HCT116 (cell line): ENCODE measurements at regions not wholly inside any gene's neighbourhood (a gene's known extent, or its start where the extent isn't known, plus 50 kb on each side); places are given as distances from the start of the nearest gene placed in this dataset.

Source experiments
- ATAC-seq: fragments of 200-7000 bp; cut with Tn5 transposase; 2 replicates; pipeline ENCODE4 v1.9.1; 2020; ENCODE audit warnings: mild to moderate bottlenecking, moderate library complexity
- BruUV-seq: library from RNA; stranded (reverse); fragments of 400-500 nt; replicated peaks from 2 replicates; lab custom pipeline; 2021; lab: Mats Ljungman, UMichigan
- CTCF ChIA-PET: fragments of 300-600 bp; sonication (Branson Sonifier 250); formaldehyde crosslinking; loops from one replicate; lab custom pipeline; 2021; ENCODE audit warnings: antibody characterized with exemption; lab: Charles Lee
- POLR2A ChIA-PET: fragments of 300-600, 350-600 bp; sonication (Branson Sonifier 250); formaldehyde crosslinking; loops from one replicate; lab custom pipeline; 2021; ENCODE audit warnings: antibody characterized with exemption; lab: Charles Lee
- RAD21 ChIA-PET, 2 experiments: fragments of 300-600 bp; sonication (Branson Sonifier 250); formaldehyde crosslinking; loops; one replicate each; lab custom pipeline; 2023; ENCODE audit warnings: low total read pairs in 2 of 2; ENCODE audit not compliant: uncharacterized antibody in 2 of 2, unreplicated experiment in 2 of 2, low non-redundant PET in 1 of 2; lab: Charles Lee
- DNase-seq: peaks from one replicate; pipeline ENCODE4 v3.0.0-alpha.2; 2010; ENCODE audit warnings: low read depth, low spot score
- H2AFZ ChIP-seq: fragments of 200-600 bp; shearing (Covaris generic), sonication (generic); 2 replicates; pipeline ENCODE4 v1.6.1; 2017; ENCODE audit warnings: low read depth, mixed run types, mixed read lengths, antibody characterized with exemption, low read length; ENCODE audit not compliant: poor library complexity, severe bottlenecking
- H3K27ac ChIP-seq: 2 replicates; pipeline ENCODE4 v1.5.1; 2012; ENCODE audit warnings: low read depth, low read length
- H3K27me3 ChIP-seq: fragments of 200-600 bp; sonication (generic); 2 replicates; pipeline ENCODE4 v1.6.1; 2016; ENCODE audit warnings: mixed run types, low read length, mixed read lengths; ENCODE audit not compliant: insufficient read depth
- H3K36me3 ChIP-seq, 2 experiments: fragments of 200-500 bp in 1 of 2; fragments of 200-600 bp in 1 of 2; sonication (Bioruptor generic) in 1 of 2; sonication (generic) in 1 of 2; 2 replicates each; pipeline versions ENCODE4 v1.5.1 to v1.6.1; 2014 to 2016; ENCODE audit warnings: low read length in 2 of 2, inconsistent platforms in 1 of 2, mixed read lengths in 1 of 2, mixed run types in 1 of 2; ENCODE audit not compliant: insufficient read depth in 2 of 2, control insufficient read depth in 1 of 2
- H3K4me1 ChIP-seq, 2 experiments: fragments of 200-600 bp in 1 of 2; sonication (generic) in 1 of 2; 2 replicates each; pipeline versions ENCODE4 v1.5.1 to v1.6.1; 2012 to 2017; ENCODE audit warnings: low read length in 2 of 2, inconsistent platforms in 1 of 2, mild to moderate bottlenecking in 1 of 2, mixed read lengths in 1 of 2, mixed run types in 1 of 2, moderate library complexity in 1 of 2; ENCODE audit not compliant: insufficient read depth in 2 of 2, control insufficient read depth in 1 of 2
- H3K4me2 ChIP-seq: fragments of 200-600 bp; sonication (generic); 2 replicates; pipeline ENCODE4 v1.6.1; 2017; ENCODE audit warnings: mixed run types, low read length, mixed read lengths
- H3K4me3 ChIP-seq, 2 experiments: fragments of 200-600 bp in 1 of 2; sonication (generic) in 1 of 2; replicated peaks in 1 of 2; 2 replicates each; pipeline ENCODE4 v1.5.1; 2011 to 2016; ENCODE audit warnings: low read length in 2 of 2, control low read depth in 1 of 2, low read depth in 1 of 2, mild to moderate bottlenecking in 1 of 2, mixed read lengths in 1 of 2, mixed run types in 1 of 2
- H3K79me2 ChIP-seq: fragments of 200-600 bp; sonication (generic); 2 replicates; pipeline ENCODE4 v1.6.1; 2017; ENCODE audit warnings: mild to moderate bottlenecking, mixed run types, low read length, moderate library complexity, mixed read lengths; ENCODE audit not compliant: insufficient read depth
- H3K9ac ChIP-seq: fragments of 200-600 bp; sonication (generic); 2 replicates; pipeline ENCODE4 v1.6.1; 2016; ENCODE audit warnings: low read length, mixed read lengths
- H3K9me2 ChIP-seq: fragments of 200-600 bp; sonication (generic), shearing (Covaris generic); 2 replicates; pipeline ENCODE4 v1.6.1; 2017; ENCODE audit warnings: mixed run types, mild to moderate bottlenecking, moderate library complexity; ENCODE audit not compliant: insufficient read depth
- H3K9me3 ChIP-seq, 2 experiments: fragments of 200-500 bp in 1 of 2; fragments of 200-600 bp in 1 of 2; sonication (Bioruptor generic) in 1 of 2; sonication (generic) in 1 of 2; 2 replicates each; pipeline ENCODE4 v1.6.1; 2014 to 2017; ENCODE audit warnings: low read length in 2 of 2, mixed read lengths in 2 of 2, inconsistent platforms in 1 of 2, low read depth in 1 of 2, mild to moderate bottlenecking in 1 of 2, mixed run types in 1 of 2, moderate library complexity in 1 of 2; ENCODE audit not compliant: control insufficient read depth in 1 of 2, insufficient read depth in 1 of 2
- H4K20me1 ChIP-seq: fragments of 200-600 bp; sonication (generic), shearing (Covaris generic); 2 replicates; pipeline ENCODE4 v1.6.1; 2017; ENCODE audit warnings: mixed run types, mild to moderate bottlenecking, moderate library complexity; ENCODE audit not compliant: insufficient read depth
- CBX3 ChIP-seq: IDR thresholded peaks from 2 replicates; pipeline ENCODE4 v1.6.1; 2012; ENCODE audit warnings: low read depth
- CEBPB ChIP-seq: IDR thresholded peaks from 2 replicates; pipeline ENCODE4 v1.6.1; 2012; ENCODE audit warnings: low read depth
- CTCF ChIP-seq, 3 experiments: fragments of 200-600 bp in 1 of 3; sonication (generic) in 1 of 3; IDR thresholded peaks in 2 of 3; conservative IDR thresholded peaks in 1 of 3; 2 replicates each; pipeline ENCODE4 v1.5.1; 2012 to 2017; ENCODE audit warnings: low read depth in 2 of 3, low read length in 2 of 3, antibody characterized with exemption in 1 of 3, borderline replicate concordance in 1 of 3, control low read depth in 1 of 3, mild to moderate bottlenecking in 1 of 3, mixed read lengths in 1 of 3, mixed run types in 1 of 3, moderate library complexity in 1 of 3; ENCODE audit not compliant: insufficient read depth in 1 of 3
- EGR1 ChIP-seq: IDR thresholded peaks from 2 replicates; pipeline ENCODE4 v1.6.1; 2012; ENCODE audit warnings: low read depth
- EZH2 ChIP-seq: fragments of 200-600 bp; sonication (generic); IDR thresholded peaks from 2 replicates; pipeline ENCODE4 v1.6.1; 2017; ENCODE audit warnings: antibody characterized with exemption, mixed run types
- EZH2phosphoT487 ChIP-seq: fragments of 200-600 bp; IDR thresholded peaks from 2 replicates; pipeline ENCODE4 v1.6.1; 2018; ENCODE audit warnings: antibody characterized with exemption, borderline replicate concordance
- FOSL1 ChIP-seq: IDR thresholded peaks from 2 replicates; pipeline ENCODE4 v1.6.1; 2012; ENCODE audit warnings: low read depth
- JUND ChIP-seq: IDR thresholded peaks from 2 replicates; pipeline ENCODE4 v1.6.1; 2012
- POLR2AphosphoS5 ChIP-seq: IDR thresholded peaks from 2 replicates; pipeline ENCODE4 v1.6.1; 2011; ENCODE audit warnings: mild to moderate bottlenecking, low read depth, low read length, moderate library complexity
- SIN3A ChIP-seq: IDR thresholded peaks from 2 replicates; pipeline ENCODE4 v1.6.1; 2012; ENCODE audit warnings: low read depth
- SRF ChIP-seq: IDR thresholded peaks from 2 replicates; pipeline ENCODE4 v1.6.1; 2012; ENCODE audit warnings: low read depth
- YY1 ChIP-seq: IDR thresholded peaks from 2 replicates; pipeline ENCODE4 v1.6.1; 2011; ENCODE audit warnings: low read length, low read depth, moderate library complexity, mild to moderate bottlenecking; ENCODE audit not compliant: insufficient replicate concordance; ENCODE audit errors: extremely low read depth
- ZFX ChIP-seq: fragments of 450-650 bp; IDR thresholded peaks from 2 replicates; pipeline ENCODE4 v1.6.1; 2017
- ZNF274 ChIP-seq: fragments of 200-500 bp; sonication (Bioruptor generic); IDR thresholded peaks from 2 replicates; pipeline ENCODE4 v1.6.1; 2014; ENCODE audit warnings: mild to moderate bottlenecking, low read depth, low read length, inconsistent platforms
- intact Hi-C: fragments of 100-400 bp; cut with micrococcal nuclease; formaldehyde crosslinking; loops from 2 replicates; pipeline ENCODE4 v1.10.0; 2022
- TF ChIP-seq, protein P1 (sequence below): IDR thresholded peaks from 2 replicates; pipeline ENCODE4 v1.6.1; 2012

GRCh38 chr20:12728782-12729181, 280.0 kb upstream of the SPTLC3 start:
- Histone ChIP-seq H2AFZ (no peak overlapping the region), H3K79me2 (no peaks in the 10 kb centered on the region), H3K4me3 (no peak overlapping the region), H3K27me3 (no peaks in the 10 kb centered on the region), H3K27ac (no peak overlapping the region), H3K9me2 (no peaks in the 10 kb centered on the region), H3K4me2 (no peak overlapping the region), H3K36me3 (no peaks in the 10 kb centered on the region), H3K9me3 (peaks cover 16 to 23% of the 10 kb centered on the region in 2 experiments; a peak in 2 of 4 replicates), H3K4me1 (no peaks in the 10 kb centered on the region), H4K20me1 (no peaks in the 10 kb centered on the region), H3K9ac (no peak overlapping the region)
- RAD21 ChIA-PET, result no interaction called here
- POLR2A ChIA-PET, result no interaction called here
- no peak for ATAC-seq
- intact Hi-C loops, result no loop called here
- no peak for DNase-seq
- CTCF ChIA-PET, result no interaction called here
- no TSS peak for BruUV-seq
- TF ChIP-seq EZH2phosphoT487, result no peak
- no peak for TF ChIP-seq EZH2
- no peak for TF ChIP-seq SIN3A
- no peak for TF ChIP-seq YY1
- no peak for TF ChIP-seq JUND
- TF ChIP-seq ZFX, result no peak
- no peak for TF ChIP-seq ZNF274
- TF ChIP-seq, protein P1, sequence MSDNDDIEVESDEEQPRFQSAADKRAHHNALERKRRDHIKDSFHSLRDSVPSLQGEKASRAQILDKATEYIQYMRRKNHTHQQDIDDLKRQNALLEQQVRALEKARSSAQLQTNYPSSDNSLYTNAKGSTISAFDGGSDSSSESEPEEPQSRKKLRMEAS, result no peak
- no peak for TF ChIP-seq CBX3
- TF ChIP-seq CEBPB, result no peak
- TF ChIP-seq POLR2AphosphoS5, result no peak
- no peak for TF ChIP-seq SRF
- TF ChIP-seq CTCF (IDR thresholded peaks at IDR 0.05 in 2 of 3, conservative IDR thresholded peaks at IDR 0.05 in 1 of 3; ENCODE audit: borderline replicate concordance in 1 of 3, insufficient read depth in 1 of 3, low read depth in 2 of 3, low read length in 2 of 3), result no peak
- no peak for TF ChIP-seq EGR1
- TF ChIP-seq FOSL1, result no peak
